GM12878 (cell line): ENCODE measurements at regions not wholly inside any gene's neighbourhood (a gene's known extent, or its start where the extent isn't known, plus 50 kb on each side); places are given as distances from the start of the nearest gene placed in this dataset.

Source experiments
- ATAC-seq: fragments of 200-7000 bp; cut with Tn5 transposase; 3 replicates; pipeline ENCODE4 v1.9.1; 2020; ENCODE audit warnings: mild to moderate bottlenecking, moderate library complexity
- BruUV-seq: library from RNA; stranded (reverse); fragments of 400-500 nt; replicated peaks from 2 replicates; lab custom pipeline; 2021; lab: Mats Ljungman, UMichigan
- CTCF ChIA-PET: fragments of 300-600 bp; sonication (Branson Sonifier 250); formaldehyde crosslinking; extraction: SDS; loops from one replicate; lab custom pipeline; 2021; ENCODE audit warnings: inconsistent platforms; lab: Yijun Ruan, JAX
- POLR2A ChIA-PET: fragments of 350-600 bp; formaldehyde crosslinking; extraction: SDS; loops from one replicate; lab custom pipeline; 2021; ENCODE audit warnings: inconsistent platforms; lab: Charles Lee
- RAD21 ChIA-PET: fragments of 300-600 bp; sonication (Branson Sonifier 250); formaldehyde crosslinking; loops from one replicate; lab custom pipeline; 2023; ENCODE audit warnings: antibody characterized with exemption; ENCODE audit not compliant: unreplicated experiment; lab: Charles Lee
- SMC1A ChIA-PET: fragments of 300-600 bp; sonication (Branson Sonifier 250); formaldehyde crosslinking; loops from one replicate; lab custom pipeline; 2023; ENCODE audit not compliant: unreplicated experiment, uncharacterized antibody; lab: Charles Lee
- DNase-seq: peaks from one replicate; pipeline ENCODE4 v3.0.0-alpha.2; 2011; ENCODE audit warnings: low read depth, low spot score
- FAIRE-seq: peaks from 3 replicates; lab custom pipeline; 2011; peaks lifted over from hg19 to GRCh38; lab: Jason Lieb, UNC
- H2AFZ ChIP-seq: 2 replicates; pipeline ENCODE4 v1.6.0; 2011; ENCODE audit warnings: low read depth, low read length, control low read depth; ENCODE audit not compliant: control insufficient read depth
- H3K27ac ChIP-seq: 2 replicates; pipeline ENCODE4 v1.5.1; 2011; ENCODE audit warnings: control low read depth; ENCODE audit not compliant: control insufficient read depth, insufficient read depth
- H3K27me3 ChIP-seq, 2 experiments: replicated peaks in 1 of 2; 2 replicates each; pipeline versions ENCODE4 v1.6.0 to v1.6.1; 2011; ENCODE audit warnings: low read length in 1 of 2; ENCODE audit not compliant: control insufficient read depth in 2 of 2, insufficient read depth in 2 of 2
- H3K36me3 ChIP-seq, 2 experiments: 2 replicates each; pipeline ENCODE4 v1.5.1; 2011; ENCODE audit warnings: low read length in 1 of 2; ENCODE audit not compliant: control insufficient read depth in 2 of 2, insufficient read depth in 2 of 2
- H3K4me1 ChIP-seq: 2 replicates; pipeline ENCODE4 v1.6.1; 2011; ENCODE audit warnings: mild to moderate bottlenecking, low read length, moderate library complexity, mixed read lengths; ENCODE audit not compliant: control insufficient read depth, insufficient read depth
- H3K4me2 ChIP-seq: 2 replicates; pipeline ENCODE4 v1.6.0; 2011; ENCODE audit warnings: control low read depth; ENCODE audit not compliant: control insufficient read depth, insufficient read depth
- H3K4me3 ChIP-seq: fragments of 200-600 bp; sonication (generic); 2 replicates; pipeline ENCODE4 v1.5.1; 2016
- H3K79me2 ChIP-seq: 2 replicates; pipeline ENCODE4 v1.6.0; 2011; ENCODE audit warnings: low read length; ENCODE audit not compliant: control insufficient read depth, insufficient read depth
- H3K9ac ChIP-seq: 2 replicates; pipeline ENCODE4 v1.8.0; 2011; ENCODE audit warnings: low read length, control low read depth, mixed read lengths; ENCODE audit not compliant: control insufficient read depth, insufficient read depth
- H3K9me3 ChIP-seq: replicated peaks from 3 replicates; pipeline ENCODE4 v1.5.1; 2011; ENCODE audit warnings: mild to moderate bottlenecking, low read length; ENCODE audit not compliant: control insufficient read depth, insufficient read depth
- H4K20me1 ChIP-seq: 2 replicates; pipeline ENCODE4 v1.6.0; 2011; ENCODE audit not compliant: control insufficient read depth, insufficient read depth
- BRCA1 ChIP-seq: IDR thresholded peaks from 2 replicates; pipeline ENCODE4 v1.6.1; 2011; ENCODE audit warnings: low read depth, low read length, improper control_type of control experiment
- IKZF1 ChIP-seq: fragments of 450-650 bp; conservative IDR thresholded peaks from 2 replicates; pipeline ENCODE4 v1.6.1; 2017; ENCODE audit warnings: antibody characterized with exemption, mild to moderate bottlenecking
- JUND ChIP-seq: IDR thresholded peaks from 2 replicates; pipeline ENCODE4 v1.6.1; 2012; ENCODE audit warnings: low read depth, mild to moderate bottlenecking, low read length, improper control_type of control experiment, moderate library complexity
- MEF2A ChIP-seq: IDR thresholded peaks from 2 replicates; pipeline ENCODE4 v1.6.1; 2011; ENCODE audit warnings: low read depth, mild to moderate bottlenecking, low read length, moderate library complexity; ENCODE audit not compliant: insufficient read depth
- MTA3 ChIP-seq: IDR thresholded peaks from 2 replicates; pipeline ENCODE4 v1.6.1; 2012; ENCODE audit warnings: low read length, inconsistent platforms, borderline replicate concordance
- POLR2A ChIP-seq: IDR thresholded peaks from 2 replicates; pipeline ENCODE4 v1.6.1; 2011; ENCODE audit warnings: low read depth, mild to moderate bottlenecking, low read length
- POLR2AphosphoS2 ChIP-seq: IDR thresholded peaks from 2 replicates; pipeline ENCODE4 v1.6.1; 2011; ENCODE audit warnings: low read depth, mild to moderate bottlenecking, low read length, improper control_type of control experiment, moderate library complexity
- POU2F2 ChIP-seq: IDR thresholded peaks from 3 replicates; pipeline ENCODE4 v1.6.1; 2011; ENCODE audit warnings: low read depth, mild to moderate bottlenecking, low read length, borderline replicate concordance
- SP1 ChIP-seq: IDR thresholded peaks from one replicate; pipeline ENCODE4 v1.6.1; 2011; ENCODE audit warnings: low read depth, low read length
- SUPT20H ChIP-seq: IDR thresholded peaks from 2 replicates; pipeline ENCODE4 v1.6.1; 2011; ENCODE audit warnings: low read depth, mild to moderate bottlenecking, low read length, moderate library complexity, borderline replicate concordance; ENCODE audit not compliant: control insufficient read depth
- TBL1XR1 ChIP-seq: IDR thresholded peaks from 2 replicates; pipeline ENCODE4 v1.6.1; 2012; ENCODE audit warnings: low read depth, low read length, improper control_type of control experiment
- WRNIP1 ChIP-seq: IDR thresholded peaks from 2 replicates; pipeline ENCODE4 v1.6.1; 2011; ENCODE audit warnings: low read depth, low read length, improper control_type of control experiment, borderline replicate concordance
- YBX1 ChIP-seq: fragments of 450-650 bp; IDR thresholded peaks from 2 replicates; pipeline ENCODE4 v1.6.1; 2016; ENCODE audit warnings: antibody characterized with exemption
- WGBS: methylation state at CpG from one replicate; pipeline ENCODE4 v1.1.6; 2016; ENCODE audit warnings: low lambda C conversion rate; ENCODE audit not compliant: insufficient replicate concordance, insufficient coverage; ENCODE audit errors: missing lambda C conversion rate; 5-methylcytosine and 5-hydroxymethylcytosine counted together
- in situ Hi-C: fragments of 300-500 bp; cut with MboI; formaldehyde crosslinking; loops from 9 replicates; pipeline ENCODE4 v1.14.3; 2018; ENCODE audit warnings: mixed read lengths
- intact Hi-C: fragments of 100-400 bp; cut with micrococcal nuclease; formaldehyde crosslinking; loops from one replicate; pipeline ENCODE4 v1.14.2; 2022; ENCODE audit not compliant: unreplicated experiment
- TF ChIP-seq, protein P1 (sequence below): IDR thresholded peaks from 2 replicates; pipeline ENCODE4 v1.6.1; 2012; ENCODE audit warnings: low read depth, low read length, improper control_type of control experiment
- TF ChIP-seq, protein P2 (sequence below): fragments of 450-650 bp; IDR thresholded peaks from 2 replicates; pipeline ENCODE4 v1.6.1; 2017; ENCODE audit warnings: mild to moderate bottlenecking
- TF ChIP-seq, protein P3 (sequence below): fragments of 450-650 bp; IDR thresholded peaks from 2 replicates; pipeline ENCODE4 v1.6.1; 2018; ENCODE audit warnings: mild to moderate bottlenecking, low read depth, moderate library complexity; ENCODE audit not compliant: partially characterized antibody
- TF ChIP-seq, protein P4 (sequence below): fragments of 450-650 bp; IDR thresholded peaks from 2 replicates; pipeline ENCODE4 v1.6.1; 2017; ENCODE audit warnings: low read depth, mild to moderate bottlenecking, moderate library complexity

DNA sequence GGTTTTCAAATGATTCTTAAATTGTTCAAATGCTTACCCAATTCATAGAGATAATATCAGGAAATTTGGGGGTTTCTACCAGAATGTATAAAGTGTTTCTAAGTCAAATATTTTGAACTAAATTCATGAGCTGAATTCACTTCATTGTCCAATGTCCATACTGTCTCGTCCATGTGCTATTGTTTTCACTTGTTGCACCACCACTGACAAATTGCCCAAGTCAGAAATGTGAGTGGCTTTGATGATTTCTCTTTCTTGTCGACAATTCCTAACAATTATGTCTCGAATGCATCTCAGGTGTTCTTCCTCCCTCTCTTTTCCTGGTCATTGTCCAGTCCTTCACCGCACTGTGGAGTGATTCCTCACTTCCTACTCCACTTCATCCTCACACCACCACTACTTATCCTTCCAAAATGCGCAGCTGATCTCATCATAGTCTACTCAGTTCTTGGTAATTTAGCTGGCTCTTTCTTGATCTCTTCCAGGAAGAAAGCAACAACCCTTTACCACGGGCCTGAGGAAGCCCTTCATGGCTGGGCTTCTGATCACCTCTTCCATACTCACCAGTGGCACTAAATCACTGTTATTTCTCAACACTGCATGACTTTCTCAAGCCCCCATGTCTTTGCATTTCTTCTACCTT lies 161.1 kb downstream of the FOXA2 start:
- SMC1A ChIA-PET = interaction anchor here (0.6 kb wide), 1 partner anchor 9 kb away, joined by 3 read pairs; no protein-coding TSS in a partner anchor
- H2AFZ ChIP-seq = no peak overlapping the region
- DNase-seq (no peak), ATAC-seq (no peak), FAIRE-seq (no peak)
- H3K9me3 ChIP-seq = no peaks in the 10 kb centered on the region
- H4K20me1 ChIP-seq = no peaks in the 10 kb centered on the region
- H3K4me2 ChIP-seq = no peak overlapping the region
- POLR2A ChIA-PET = no interaction called here
- TF ChIP-seq POU2F2 = no peak
- no peak for TF ChIP-seq WRNIP1
- no peak for TF ChIP-seq TBL1XR1
- TF ChIP-seq, protein P1, sequence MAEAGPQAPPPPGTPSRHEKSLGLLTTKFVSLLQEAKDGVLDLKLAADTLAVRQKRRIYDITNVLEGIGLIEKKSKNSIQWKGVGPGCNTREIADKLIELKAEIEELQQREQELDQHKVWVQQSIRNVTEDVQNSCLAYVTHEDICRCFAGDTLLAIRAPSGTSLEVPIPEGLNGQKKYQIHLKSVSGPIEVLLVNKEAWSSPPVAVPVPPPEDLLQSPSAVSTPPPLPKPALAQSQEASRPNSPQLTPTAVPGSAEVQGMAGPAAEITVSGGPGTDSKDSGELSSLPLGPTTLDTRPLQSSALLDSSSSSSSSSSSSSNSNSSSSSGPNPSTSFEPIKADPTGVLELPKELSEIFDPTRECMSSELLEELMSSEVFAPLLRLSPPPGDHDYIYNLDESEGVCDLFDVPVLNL = no peak
- TF ChIP-seq, protein P2, sequence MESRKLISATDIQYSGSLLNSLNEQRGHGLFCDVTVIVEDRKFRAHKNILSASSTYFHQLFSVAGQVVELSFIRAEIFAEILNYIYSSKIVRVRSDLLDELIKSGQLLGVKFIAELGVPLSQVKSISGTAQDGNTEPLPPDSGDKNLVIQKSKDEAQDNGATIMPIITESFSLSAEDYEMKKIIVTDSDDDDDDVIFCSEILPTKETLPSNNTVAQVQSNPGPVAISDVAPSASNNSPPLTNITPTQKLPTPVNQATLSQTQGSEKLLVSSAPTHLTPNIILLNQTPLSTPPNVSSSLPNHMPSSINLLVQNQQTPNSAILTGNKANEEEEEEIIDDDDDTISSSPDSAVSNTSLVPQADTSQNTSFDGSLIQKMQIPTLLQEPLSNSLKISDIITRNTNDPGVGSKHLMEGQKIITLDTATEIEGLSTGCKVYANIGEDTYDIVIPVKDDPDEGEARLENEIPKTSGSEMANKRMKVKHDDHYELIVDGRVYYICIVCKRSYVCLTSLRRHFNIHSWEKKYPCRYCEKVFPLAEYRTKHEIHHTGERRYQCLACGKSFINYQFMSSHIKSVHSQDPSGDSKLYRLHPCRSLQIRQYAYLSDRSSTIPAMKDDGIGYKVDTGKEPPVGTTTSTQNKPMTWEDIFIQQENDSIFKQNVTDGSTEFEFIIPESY = no peak
- no peak for TF ChIP-seq POLR2A
- TF ChIP-seq, protein P3, sequence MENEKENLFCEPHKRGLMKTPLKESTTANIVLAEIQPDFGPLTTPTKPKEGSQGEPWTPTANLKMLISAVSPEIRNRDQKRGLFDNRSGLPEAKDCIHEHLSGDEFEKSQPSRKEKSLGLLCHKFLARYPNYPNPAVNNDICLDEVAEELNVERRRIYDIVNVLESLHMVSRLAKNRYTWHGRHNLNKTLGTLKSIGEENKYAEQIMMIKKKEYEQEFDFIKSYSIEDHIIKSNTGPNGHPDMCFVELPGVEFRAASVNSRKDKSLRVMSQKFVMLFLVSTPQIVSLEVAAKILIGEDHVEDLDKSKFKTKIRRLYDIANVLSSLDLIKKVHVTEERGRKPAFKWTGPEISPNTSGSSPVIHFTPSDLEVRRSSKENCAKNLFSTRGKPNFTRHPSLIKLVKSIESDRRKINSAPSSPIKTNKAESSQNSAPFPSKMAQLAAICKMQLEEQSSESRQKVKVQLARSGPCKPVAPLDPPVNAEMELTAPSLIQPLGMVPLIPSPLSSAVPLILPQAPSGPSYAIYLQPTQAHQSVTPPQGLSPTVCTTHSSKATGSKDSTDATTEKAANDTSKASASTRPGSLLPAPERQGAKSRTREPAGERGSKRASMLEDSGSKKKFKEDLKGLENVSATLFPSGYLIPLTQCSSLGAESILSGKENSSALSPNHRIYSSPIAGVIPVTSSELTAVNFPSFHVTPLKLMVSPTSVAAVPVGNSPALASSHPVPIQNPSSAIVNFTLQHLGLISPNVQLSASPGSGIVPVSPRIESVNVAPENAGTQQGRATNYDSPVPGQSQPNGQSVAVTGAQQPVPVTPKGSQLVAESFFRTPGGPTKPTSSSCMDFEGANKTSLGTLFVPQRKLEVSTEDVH = no peak
- TF ChIP-seq POLR2AphosphoS2 = no peak
- TF ChIP-seq MTA3 = no peak
- TF ChIP-seq BRCA1 = no peak
- no peak for TF ChIP-seq SUPT20H
- no peak for TF ChIP-seq MEF2A
- no peak for TF ChIP-seq JUND
- TF ChIP-seq YBX1 = no peak
- no peak for TF ChIP-seq SP1
- TF ChIP-seq, protein P4, sequence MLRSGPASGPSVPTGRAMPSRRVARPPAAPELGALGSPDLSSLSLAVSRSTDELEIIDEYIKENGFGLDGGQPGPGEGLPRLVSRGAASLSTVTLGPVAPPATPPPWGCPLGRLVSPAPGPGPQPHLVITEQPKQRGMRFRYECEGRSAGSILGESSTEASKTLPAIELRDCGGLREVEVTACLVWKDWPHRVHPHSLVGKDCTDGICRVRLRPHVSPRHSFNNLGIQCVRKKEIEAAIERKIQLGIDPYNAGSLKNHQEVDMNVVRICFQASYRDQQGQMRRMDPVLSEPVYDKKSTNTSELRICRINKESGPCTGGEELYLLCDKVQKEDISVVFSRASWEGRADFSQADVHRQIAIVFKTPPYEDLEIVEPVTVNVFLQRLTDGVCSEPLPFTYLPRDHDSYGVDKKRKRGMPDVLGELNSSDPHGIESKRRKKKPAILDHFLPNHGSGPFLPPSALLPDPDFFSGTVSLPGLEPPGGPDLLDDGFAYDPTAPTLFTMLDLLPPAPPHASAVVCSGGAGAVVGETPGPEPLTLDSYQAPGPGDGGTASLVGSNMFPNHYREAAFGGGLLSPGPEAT = no peak
- no peak for TF ChIP-seq IKZF1
- no TSS peak for BruUV-seq
- H3K4me3 ChIP-seq = no peak overlapping the region
- no peaks in the 10 kb centered on the region for H3K36me3 ChIP-seq
- intact Hi-C loops = no loop called here
- H3K27ac ChIP-seq = no peak overlapping the region
- H3K9ac ChIP-seq = no peak overlapping the region
- H3K79me2 ChIP-seq = no peaks in the 10 kb centered on the region
- CTCF ChIA-PET = no interaction called here
- no peaks in the 10 kb centered on the region; a peak in 1 of 4 replicates for H3K27me3 ChIP-seq
- RAD21 ChIA-PET = no interaction called here
- in situ Hi-C loops = no loop called here
- H3K4me1 ChIP-seq = no peaks in the 10 kb centered on the region
- WGBS = 14% methylated on average over 6 of the region's 6 CpGs
